CD14-positive monocyte (primary cell): ENCODE measurements at regions not wholly inside any gene's neighbourhood (a gene's known extent, or its start where the extent isn't known, plus 50 kb on each side); places are given as distances from the start of the nearest gene placed in this dataset.

Source experiments
- DNase-seq, 3 donors: peaks; one replicate each; pipeline ENCODE4 v3.0.0-alpha.2; 2011 to 2022
- H2AFZ ChIP-seq: 2 replicates; pipeline ENCODE4 v1.6.0; 2012; ENCODE audit warnings: mild to moderate bottlenecking, low read depth, low read length, inconsistent platforms; ENCODE audit not compliant: insufficient read depth, poor library complexity, severe bottlenecking
- H3K27ac ChIP-seq, 2 donors: 1 replicate in 1 of 2; 2 replicates in 1 of 2; pipeline ENCODE4 v1.5.1; 2012 to 2013; ENCODE audit warnings: low read length in 2 of 2, control low read depth in 1 of 2, inconsistent platforms in 1 of 2, low read depth in 1 of 2, mild to moderate bottlenecking in 1 of 2
- H3K27me3 ChIP-seq, 2 donors: one replicate each; pipeline versions ENCODE4 v1.6.0 to v1.6.1; 2011 to 2013; ENCODE audit warnings: low read length in 2 of 2; ENCODE audit not compliant: control insufficient read depth in 2 of 2, insufficient read depth in 2 of 2
- H3K36me3 ChIP-seq, 2 donors: replicated peaks in 1 of 2; 1 replicate in 1 of 2; 2 replicates in 1 of 2; pipeline versions ENCODE4 v1.5.1 to v1.6.1; 2012 to 2013; ENCODE audit warnings: low read length in 2 of 2, control low read depth in 1 of 2, inconsistent platforms in 1 of 2, mild to moderate bottlenecking in 1 of 2; ENCODE audit not compliant: insufficient read depth in 2 of 2, control insufficient read depth in 1 of 2
- H3K4me1 ChIP-seq, 2 donors: 1 replicate in 1 of 2; 2 replicates in 1 of 2; pipeline versions ENCODE4 v1.5.1 to v1.6.1; 2012 to 2013; ENCODE audit warnings: low read length in 2 of 2, control low read depth in 1 of 2, inconsistent platforms in 1 of 2, mild to moderate bottlenecking in 1 of 2, moderate library complexity in 1 of 2; ENCODE audit not compliant: insufficient read depth in 2 of 2, control insufficient read depth in 1 of 2
- H3K4me2 ChIP-seq: replicated peaks from 2 replicates; pipeline ENCODE3; 2012; ENCODE audit warnings: low read length, moderate library complexity, mild to moderate bottlenecking; ENCODE audit not compliant: poor library complexity, severe bottlenecking; ENCODE audit errors: extremely low read depth
- H3K4me3 ChIP-seq, 3 experiments: fragments of 200-600 bp in 1 of 3; sonication (generic) in 1 of 3; replicated peaks in 1 of 3; 1 replicate in 2 of 3; 2 replicates in 1 of 3; pipeline ENCODE4 v1.5.1; 2011 to 2013; ENCODE audit warnings: low read length in 3 of 3, mild to moderate bottlenecking in 3 of 3, control low read depth in 2 of 3, low read depth in 2 of 3, inconsistent platforms in 1 of 3, moderate library complexity in 1 of 3
- H3K79me2 ChIP-seq: 2 replicates; pipeline ENCODE4 v1.6.0; 2012; ENCODE audit warnings: mild to moderate bottlenecking, control low read depth, inconsistent platforms, low read length, moderate library complexity; ENCODE audit not compliant: insufficient read depth
- H3K9ac ChIP-seq: 2 replicates; pipeline ENCODE4 v1.6.0; 2017; ENCODE audit warnings: low read length, mild to moderate bottlenecking; ENCODE audit not compliant: insufficient read depth, poor library complexity, severe bottlenecking
- H3K9me3 ChIP-seq, 2 donors: replicated peaks in 1 of 2; 1 replicate in 1 of 2; 2 replicates in 1 of 2; pipeline versions ENCODE4 v1.5.1 to v1.6.1; 2012 to 2013; ENCODE audit warnings: low read length in 2 of 2, control low read depth in 1 of 2; ENCODE audit not compliant: control insufficient read depth in 1 of 2, insufficient read depth in 1 of 2
- H4K20me1 ChIP-seq: 2 replicates; pipeline ENCODE4 v1.6.0; 2012; ENCODE audit warnings: mild to moderate bottlenecking, low read length, control low read depth, moderate library complexity; ENCODE audit not compliant: insufficient read depth
- H3K27ac Mint-ChIP-seq, 7 donors: one replicate each; pipeline ENCODE4 v1.8.0; 2020; ENCODE audit warnings: mild to moderate bottlenecking in 7 of 7, mixed read lengths in 7 of 7, moderate library complexity in 6 of 7, inconsistent platforms in 2 of 7
- H3K27me3 Mint-ChIP-seq, 3 donors: one replicate each; pipeline ENCODE4 v1.8.0; 2021 to 2022; ENCODE audit warnings: low read depth in 3 of 3, mild to moderate bottlenecking in 3 of 3, mixed read lengths in 3 of 3, moderate library complexity in 3 of 3, inconsistent platforms in 1 of 3
- H3K36me3 Mint-ChIP-seq, 2 donors: one replicate each; pipeline ENCODE4 v1.8.0; 2020; ENCODE audit warnings: mixed read lengths in 2 of 2, inconsistent platforms in 1 of 2, mild to moderate bottlenecking in 1 of 2
- H3K4me1 Mint-ChIP-seq: one replicate; pipeline ENCODE4 v1.8.0; 2020; ENCODE audit warnings: mild to moderate bottlenecking, mixed read lengths
- H3K4me3 Mint-ChIP-seq, 2 donors: one replicate each; pipeline ENCODE4 v1.8.0; 2020; ENCODE audit warnings: mild to moderate bottlenecking in 2 of 2, mixed read lengths in 2 of 2, moderate library complexity in 1 of 2
- H3K9me3 Mint-ChIP-seq, 7 donors: one replicate each; pipeline ENCODE4 v1.8.0; 2020 to 2022; ENCODE audit warnings: mixed read lengths in 7 of 7, mild to moderate bottlenecking in 6 of 7, moderate library complexity in 6 of 7, inconsistent platforms in 2 of 7
- WGBS: methylation state at CpG from one replicate; pipeline ENCODE4 v1.1.5; 2013; ENCODE audit warnings: missing lambda C conversion rate; ENCODE audit not compliant: insufficient coverage; 5-methylcytosine and 5-hydroxymethylcytosine counted together
- intact Hi-C, 2 donors: fragments of 100-400 bp; cut with micrococcal nuclease; formaldehyde crosslinking; loops; one replicate each; pipeline versions ENCODE4 v1.15.0 to v1.15.1; 2023
- TF ChIP-seq, protein P1 (sequence below): fragments of 200-600 bp; IDR thresholded peaks from one replicate; pipeline ENCODE4 v1.8.0; 2022; ENCODE audit warnings: antibody characterized with exemption, mild to moderate bottlenecking

DNA sequence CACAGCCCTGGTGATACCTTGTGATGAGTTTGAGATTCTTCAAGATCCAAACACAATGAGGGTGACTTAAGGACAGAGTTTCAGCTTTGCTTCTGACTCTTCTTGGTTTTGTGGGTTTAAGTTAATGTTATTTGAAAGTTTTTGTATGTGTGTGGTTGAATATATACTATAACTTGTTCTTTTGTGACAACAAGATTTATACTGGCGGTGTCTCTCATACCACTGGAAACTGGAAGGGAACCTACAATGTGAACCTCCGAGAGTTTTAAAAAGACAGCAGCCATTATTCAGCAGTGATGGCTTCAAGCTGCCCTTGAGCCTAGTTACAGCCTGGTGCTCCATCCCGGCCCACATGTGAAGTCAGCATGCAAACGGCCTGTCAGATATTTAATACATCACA is 87.9 kb upstream of the IGF1 start:
- no peaks in the 10 kb centered on the region for H3K4me1 Mint-ChIP-seq
- no peak overlapping the region for H3K9ac ChIP-seq
- 87% methylated on average over 3 of the region's 4 CpGs for WGBS
- intact Hi-C loops, result no loop called here
- no peaks in the 10 kb centered on the region for H3K27me3 ChIP-seq
- H3K27ac ChIP-seq, result no peak overlapping the region
- no peaks in the 10 kb centered on the region for H3K36me3 ChIP-seq
- peaks cover 2% of the 10 kb centered on the region in 3 donors for H3K27me3 Mint-ChIP-seq
- H3K4me2 ChIP-seq, result no peak overlapping the region
- H3K79me2 ChIP-seq, result no peaks in the 10 kb centered on the region
- H3K36me3 Mint-ChIP-seq, result no peaks in the 10 kb centered on the region
- no peak overlapping the region for H3K27ac Mint-ChIP-seq
- no peaks in the 10 kb centered on the region for H3K9me3 ChIP-seq
- no peak for DNase-seq
- no peaks in the 10 kb centered on the region for H4K20me1 ChIP-seq
- no peaks in the 10 kb centered on the region for H3K4me1 ChIP-seq
- no peak overlapping the region for H2AFZ ChIP-seq
- H3K9me3 Mint-ChIP-seq, result peaks cover 0 to 3% (median 0%) of the 10 kb centered on the region in 7 donors
- H3K4me3 ChIP-seq, result no peak overlapping the region
- H3K4me3 Mint-ChIP-seq, result no peak overlapping the region
- TF ChIP-seq, protein P1, sequence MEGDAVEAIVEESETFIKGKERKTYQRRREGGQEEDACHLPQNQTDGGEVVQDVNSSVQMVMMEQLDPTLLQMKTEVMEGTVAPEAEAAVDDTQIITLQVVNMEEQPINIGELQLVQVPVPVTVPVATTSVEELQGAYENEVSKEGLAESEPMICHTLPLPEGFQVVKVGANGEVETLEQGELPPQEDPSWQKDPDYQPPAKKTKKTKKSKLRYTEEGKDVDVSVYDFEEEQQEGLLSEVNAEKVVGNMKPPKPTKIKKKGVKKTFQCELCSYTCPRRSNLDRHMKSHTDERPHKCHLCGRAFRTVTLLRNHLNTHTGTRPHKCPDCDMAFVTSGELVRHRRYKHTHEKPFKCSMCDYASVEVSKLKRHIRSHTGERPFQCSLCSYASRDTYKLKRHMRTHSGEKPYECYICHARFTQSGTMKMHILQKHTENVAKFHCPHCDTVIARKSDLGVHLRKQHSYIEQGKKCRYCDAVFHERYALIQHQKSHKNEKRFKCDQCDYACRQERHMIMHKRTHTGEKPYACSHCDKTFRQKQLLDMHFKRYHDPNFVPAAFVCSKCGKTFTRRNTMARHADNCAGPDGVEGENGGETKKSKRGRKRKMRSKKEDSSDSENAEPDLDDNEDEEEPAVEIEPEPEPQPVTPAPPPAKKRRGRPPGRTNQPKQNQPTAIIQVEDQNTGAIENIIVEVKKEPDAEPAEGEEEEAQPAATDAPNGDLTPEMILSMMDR, result no peak

- peaks cover 0 to 3% (median 0%) of the 10 kb centered on the region in 7 donors for H3K9me3 Mint-ChIP-seq
- no peak overlapping the region for H3K4me3 Mint-ChIP-seq
- Histone ChIP-seq H3K4me1 (no peaks in the 10 kb centered on the region), H3K9me3 (no peaks in the 10 kb centered on the region), H3K4me2 (no peak overlapping the region), H3K4me3 (no peak overlapping the region), H3K79me2 (no peaks in the 10 kb centered on the region), H2AFZ (no peak overlapping the region), H3K9ac (no peak overlapping the region), H4K20me1 (no peaks in the 10 kb centered on the region), H3K36me3 (no peaks in the 10 kb centered on the region), H3K27ac (no peak overlapping the region), H3K27me3 (no peaks in the 10 kb centered on the region)
- WGBS, result 81% methylated on average over 5 of the region's 6 CpGs
- no peak overlapping the region for H3K27ac Mint-ChIP-seq
- H3K36me3 Mint-ChIP-seq, result no peaks in the 10 kb centered on the region
- no peak for DNase-seq
- intact Hi-C loops, result no loop called here
- TF ChIP-seq, protein P1, result no peak
- H3K4me1 Mint-ChIP-seq, result no peaks in the 10 kb centered on the region
- H3K27me3 Mint-ChIP-seq, result peaks cover 2% of the 10 kb centered on the region in 3 donors
Observed at GRCh38 chr12:102567031-102567985, 86.9 kb upstream of the IGF1 start.
